PC-3 (cell line): ENCODE measurements at regions not wholly inside any gene's neighbourhood (a gene's known extent, or its start where the extent isn't known, plus 50 kb on each side); places are given as distances from the start of the nearest gene placed in this dataset.
A peak's percentile ranks its signal among the peaks of the same experiment; 100 is the strongest.
"Not testable (repeated sequence)": the region's sequence is repeated elsewhere in the genome, so short reads cannot be mapped to it uniquely, and the experiment has no call there.

Experiments
- ATAC-seq: fragments of 200-7000 bp; cut with Tn5 transposase; 2 replicates; pipeline ENCODE4 v1.9.1; 2020; ENCODE audit warnings: mild to moderate bottlenecking, moderate library complexity
- BruUV-seq: library from RNA; stranded (reverse); fragments of 400-500 nt; replicated peaks from 2 replicates; lab custom pipeline; 2021; lab: Mats Ljungman, UMichigan
- CTCF ChIA-PET: fragments of 300-600 bp; sonication (Branson Sonifier 250); formaldehyde crosslinking; loops from one replicate; lab custom pipeline; 2022; ENCODE audit warnings: antibody characterized with exemption; lab: Charles Lee
- POLR2A ChIA-PET: fragments of 300-600 bp; sonication (Branson Sonifier 250); formaldehyde crosslinking; loops from one replicate; lab custom pipeline; 2022; ENCODE audit warnings: antibody characterized with exemption; ENCODE audit not compliant: unreplicated experiment; lab: Charles Lee
- DNase-seq: peaks from one replicate; pipeline ENCODE4 v3.0.0-alpha.2; 2015
- H2AFZ ChIP-seq: fragments of 300-600 bp; sonication (generic); 2 replicates; pipeline ENCODE4 v1.6.0; 2016; ENCODE audit warnings: antibody characterized with exemption, low read length
- H3F3A ChIP-seq: fragments of 300-600 bp; sonication (generic); one replicate; pipeline ENCODE4 v1.6.0; 2017; ENCODE audit warnings: antibody characterized with exemption, low read length, control low read depth, mild to moderate bottlenecking; ENCODE audit not compliant: unreplicated experiment
- H3K27ac ChIP-seq: fragments of 300-600 bp; sonication (generic); 2 replicates; pipeline ENCODE4 v1.5.1; 2016; ENCODE audit warnings: mild to moderate bottlenecking, low read length
- H3K27me3 ChIP-seq: fragments of 300-600 bp; sonication (generic); 2 replicates; pipeline ENCODE4 v1.6.1; 2016; ENCODE audit warnings: low read length, mixed read lengths
- H3K36me3 ChIP-seq: fragments of 300-600 bp; sonication (generic); 2 replicates; pipeline ENCODE4 v1.6.1; 2016; ENCODE audit warnings: low read depth, mixed run types, low read length, mixed read lengths
- H3K4me1 ChIP-seq: fragments of 300-600 bp; sonication (generic); 2 replicates; pipeline ENCODE4 v1.5.1; 2016; ENCODE audit warnings: low read length; ENCODE audit not compliant: insufficient read depth
- H3K4me2 ChIP-seq: fragments of 300-600 bp; sonication (generic); 2 replicates; pipeline ENCODE4 v1.6.0; 2016; ENCODE audit warnings: low read length
- H3K4me3 ChIP-seq: fragments of 300-600 bp; sonication (generic); 2 replicates; pipeline ENCODE4 v1.5.1; 2016; ENCODE audit warnings: mild to moderate bottlenecking, low read length, mixed read lengths
- H3K79me2 ChIP-seq: fragments of 300-600 bp; sonication (generic); 2 replicates; pipeline ENCODE4 v1.6.1; 2017; ENCODE audit warnings: low read length, mixed read lengths
- H3K9ac ChIP-seq: fragments of 300-600 bp; sonication (generic); 2 replicates; pipeline ENCODE4 v1.6.0; 2016; ENCODE audit warnings: mild to moderate bottlenecking, low read length
- H3K9me2 ChIP-seq: fragments of 300-600 bp; sonication (generic); replicated peaks from 2 replicates; pipeline ENCODE4 v1.6.1; 2016; ENCODE audit warnings: mixed run types, low read length, mixed read lengths
- H3K9me3 ChIP-seq: fragments of 300-600 bp; sonication (generic); 2 replicates; pipeline ENCODE4 v1.6.1; 2016; ENCODE audit warnings: low read length, mixed read lengths
- H4K20me1 ChIP-seq: fragments of 300-600 bp; sonication (generic); 2 replicates; pipeline ENCODE4 v1.6.1; 2016; ENCODE audit warnings: low read length, mixed read lengths
- CTCF ChIP-seq: fragments of 300-600 bp; sonication (generic); conservative IDR thresholded peaks from 2 replicates; pipeline ENCODE4 v1.5.1; 2017; ENCODE audit warnings: antibody characterized with exemption, low read depth, mild to moderate bottlenecking, low read length
- EZH2 ChIP-seq: fragments of 300-600 bp; sonication (generic); IDR thresholded peaks from one replicate; pipeline ENCODE4 v1.6.1; 2017; ENCODE audit warnings: antibody characterized with exemption, mild to moderate bottlenecking, low read length; ENCODE audit not compliant: unreplicated experiment
- intact Hi-C: fragments of 100-400 bp; cut with micrococcal nuclease; formaldehyde crosslinking; loops from 2 replicates; pipeline ENCODE4 v1.9.0; 2023

- H3K79me2 ChIP-seq, CTCF ChIA-PET, H3K27me3 ChIP-seq, H3F3A ChIP-seq, H3K4me1 ChIP-seq, H3K27ac ChIP-seq, H3K9me2 ChIP-seq, H3K36me3 ChIP-seq, intact Hi-C loops, POLR2A ChIA-PET, BruUV-seq, H3K9me3 ChIP-seq, H4K20me1 ChIP-seq: not testable (repeated sequence)
- DNase-seq: peak; percentile 39
- ATAC-seq: peak; percentile 95
- Histone ChIP-seq H3K4me2 (peak overlapping the region; percentile 66), H3K9ac (peak overlapping the region; percentile 43; the same call in 1 of the 2 replicates), H2AFZ (peak overlapping the region; percentile 61; the same call in 1 of the 2 replicates), H3K4me3 (peak overlapping the region; percentile 38; the same call in 1 of the 2 replicates)
- TF ChIP-seq CTCF: peak; percentile 65
Observed at GRCh38 chr16:29114989-29115801, 130.3 kb downstream of the LAT start.

- ChIA-PET POLR2A (no interaction called here), CTCF (no interaction called here)
- no TSS peak for BruUV-seq
- H3K36me3 ChIP-seq: no peaks in the 10 kb centered on the region
- peaks cover 4% of the 10 kb centered on the region; the same call in 1 of the 2 replicates for H3K4me1 ChIP-seq
- ATAC-seq (no peak), DNase-seq (no peak)
- no peaks in the 10 kb centered on the region for H3K27me3 ChIP-seq
- no peak overlapping the region for H3K4me3 ChIP-seq
- no peaks in the 10 kb centered on the region for H4K20me1 ChIP-seq
- no peak for TF ChIP-seq EZH2
- no peak overlapping the region for H3K27ac ChIP-seq
- no peaks in the 10 kb centered on the region for H3K79me2 ChIP-seq
- intact Hi-C loops: no loop called here
- H3K9ac ChIP-seq: no peak overlapping the region
- no peak overlapping the region for H3K4me2 ChIP-seq
- no peak overlapping the region for H2AFZ ChIP-seq
- no peaks in the 10 kb centered on the region for H3K9me3 ChIP-seq
- H3K9me2 ChIP-seq: no peaks in the 10 kb centered on the region
- no peaks in the 10 kb centered on the region for H3F3A ChIP-seq
Observed at GRCh38 chr16:29114574-29114973, 129.7 kb downstream of the LAT start.

GRCh38 chr16:29113446-29113845 lies 128.6 kb downstream of the LAT start:
- CTCF ChIA-PET, BruUV-seq: not testable (repeated sequence)

More at GRCh38 chr16:29113446-29113845, 128.6 kb downstream of the LAT start:
- H3F3A ChIP-seq, H3K4me1 ChIP-seq, H3K9me2 ChIP-seq, H2AFZ ChIP-seq, H3K4me2 ChIP-seq, H3K9ac ChIP-seq, H3K79me2 ChIP-seq, intact Hi-C loops, H3K4me3 ChIP-seq, H4K20me1 ChIP-seq, H3K9me3 ChIP-seq, DNase-seq, H3K27ac ChIP-seq, H3K36me3 ChIP-seq, ATAC-seq, POLR2A ChIA-PET, H3K27me3 ChIP-seq: not testable (repeated sequence)
